HG03095 (cell line): ENCODE measurements at regions not wholly inside any gene's neighbourhood (a gene's known extent, or its start where the extent isn't known, plus 50 kb on each side); places are given as distances from the start of the nearest gene placed in this dataset.

Source experiments
- ATAC-seq: cut with Tn5 transposase; IDR thresholded peaks from one replicate; pipeline ENCODE4 v1.9.1; 2021; ENCODE audit warnings: moderate library complexity; ENCODE audit not compliant: unreplicated experiment

DNA sequence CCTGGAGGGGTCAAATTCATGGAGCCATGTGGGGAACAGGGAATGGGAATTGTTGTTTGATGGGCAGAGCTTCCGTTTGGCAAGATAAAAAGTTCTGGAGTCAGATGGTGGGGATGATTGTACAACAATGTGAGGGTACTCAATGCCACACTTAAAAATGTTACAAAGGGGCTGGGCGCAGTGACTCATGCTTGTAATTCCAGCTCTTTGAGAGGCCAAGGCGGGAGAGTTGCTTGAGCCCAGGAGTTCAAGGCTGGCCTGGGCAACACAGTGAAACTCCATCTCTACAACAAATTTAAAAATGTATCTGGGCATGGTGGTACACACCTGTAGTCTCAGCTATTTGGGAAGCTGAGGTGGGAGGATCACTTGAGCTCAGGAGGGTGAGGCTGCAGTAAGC lies 66.0 kb upstream of the DIO3 start:
- no peak for ATAC-seq

- no peak for ATAC-seq
These were observed 65.2 kb upstream of the DIO3 start for GRCh38 chr14:101495827-101496775.

DNA sequence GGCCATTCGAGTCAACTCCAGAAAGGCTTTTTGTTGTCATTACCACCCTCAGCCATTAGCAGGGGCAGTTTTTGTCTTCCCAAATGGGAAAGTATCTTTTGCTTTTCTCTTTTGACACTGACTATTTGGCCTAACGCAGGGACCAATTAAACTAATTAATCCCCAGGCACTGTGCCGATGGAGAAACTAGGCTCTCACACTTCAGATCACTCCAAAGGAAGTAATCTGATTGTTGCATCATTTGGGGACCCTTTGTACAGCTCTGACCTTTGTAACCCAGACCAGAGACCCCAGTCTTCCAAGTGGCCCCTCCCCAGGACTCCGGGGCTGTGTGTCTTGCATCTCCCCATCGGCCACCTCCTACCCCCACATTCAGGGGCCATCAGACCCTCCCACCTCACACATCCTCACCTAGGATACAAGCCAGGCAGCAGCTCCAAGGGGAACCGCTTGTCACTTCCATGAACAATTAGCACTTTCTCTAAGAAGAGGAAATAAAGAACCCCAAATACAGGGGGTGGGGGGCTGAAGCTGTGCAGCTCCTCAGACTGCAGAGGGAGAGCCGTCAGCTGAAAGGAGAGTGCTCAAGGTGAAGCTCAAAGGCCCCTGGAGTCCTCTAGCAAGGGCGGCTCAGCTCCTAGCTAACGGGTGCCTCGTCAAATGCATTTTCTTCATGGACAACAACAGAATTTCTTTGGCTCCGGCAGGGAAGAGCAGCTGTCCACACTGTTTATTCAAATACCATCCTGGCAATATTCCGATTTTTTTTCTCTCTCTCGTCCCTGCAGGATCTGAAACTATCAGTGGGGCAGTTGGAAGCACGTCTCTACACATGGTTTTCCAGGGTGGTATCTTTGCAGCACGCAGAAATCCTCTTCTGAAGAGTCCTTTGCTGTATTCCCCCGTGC lies 64.3 kb upstream of the DIO3 start:
- no peak for ATAC-seq

- no peak for ATAC-seq
These were observed 63.4 kb upstream of the DIO3 start for GRCh38 chr14:101497684-101498525.

GRCh38 chr14:101498526-101498860 lies 62.8 kb upstream of the DIO3 start:
- no peak for ATAC-seq

DNA sequence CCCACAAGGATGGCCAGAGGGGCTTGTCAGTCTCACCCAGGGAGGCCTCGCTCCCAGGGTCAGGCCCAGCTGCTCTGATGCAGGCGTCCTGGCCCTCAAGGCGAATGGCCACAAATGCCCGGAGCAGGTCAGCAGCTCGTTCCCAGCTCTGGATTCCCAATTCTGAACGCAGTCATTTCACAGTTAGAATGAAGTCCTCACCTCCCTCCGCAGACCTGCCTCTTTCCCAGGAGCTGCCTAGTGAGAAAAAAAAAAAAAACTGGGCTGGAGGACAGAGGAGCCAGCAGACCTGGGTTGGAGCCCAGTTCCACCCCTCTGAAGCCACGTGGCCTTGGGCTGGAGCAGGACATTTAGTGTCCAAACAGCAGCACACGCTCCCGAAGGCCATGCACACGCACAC lies 62.2 kb upstream of the DIO3 start:
- no peak for ATAC-seq

DNA sequence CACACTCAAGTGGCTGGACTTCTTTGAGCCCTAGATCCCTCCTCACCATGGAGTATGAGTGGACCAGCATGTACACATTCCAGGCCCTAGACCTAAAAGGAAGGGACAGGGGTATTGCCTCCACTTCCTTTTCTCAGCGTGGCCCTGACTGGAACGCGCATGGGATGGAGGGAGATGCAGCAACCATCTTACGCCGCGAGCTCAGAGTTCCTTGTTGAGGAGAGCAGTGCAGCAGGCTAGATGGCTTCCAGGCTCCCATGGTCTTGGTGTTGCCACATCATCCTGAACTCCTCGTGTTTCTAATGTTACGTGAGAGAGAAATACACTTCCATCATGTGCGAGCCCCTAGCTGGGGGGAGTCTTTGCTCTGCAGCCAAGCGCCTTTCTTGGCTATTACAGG lies 61.8 kb upstream of the DIO3 start:
- ATAC-seq, result no peak

- ATAC-seq, result no peak
These were observed 61.2 kb upstream of the DIO3 start for GRCh38 chr14:101500061-101500460.

GRCh38 chr14:101500681-101501080 lies 60.6 kb upstream of the DIO3 start:
- no peak for ATAC-seq

GRCh38 chr14:101501341-101501740 lies 60.0 kb upstream of the DIO3 start:
- no peak for ATAC-seq

- ATAC-seq, result no peak
These were observed 59.3 kb upstream of the DIO3 start for GRCh38 chr14:101501858-101502615.

DNA sequence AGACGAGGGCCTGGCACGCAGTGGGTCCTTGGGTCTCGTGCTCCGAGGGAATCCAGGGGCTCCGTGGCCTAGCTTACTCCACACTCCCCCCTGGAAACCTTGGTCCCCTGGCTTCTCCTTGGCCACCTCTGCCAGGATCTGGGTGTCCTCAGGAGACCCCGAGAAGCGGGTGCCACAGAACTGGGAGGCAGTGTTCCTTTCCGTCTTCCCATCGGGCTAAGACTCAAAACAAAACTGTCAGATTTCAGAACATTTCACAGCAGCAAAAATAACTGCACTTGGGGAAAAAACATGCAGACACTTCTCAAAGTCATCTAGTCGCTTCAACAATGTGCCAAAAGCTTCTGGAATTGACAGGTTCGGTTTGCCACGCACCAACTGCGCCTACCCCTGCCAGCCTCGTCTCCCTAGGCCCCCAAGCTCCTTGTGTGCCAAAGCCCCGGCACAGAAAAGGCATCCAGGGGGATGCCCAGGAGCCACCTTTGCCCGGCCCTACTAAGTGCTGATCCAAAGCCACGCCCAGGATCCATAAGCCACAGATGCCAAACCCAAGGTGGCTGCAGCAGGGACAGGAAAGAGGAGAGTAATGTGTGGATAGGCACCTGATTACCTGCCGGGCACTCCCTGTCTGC lies 58.4 kb upstream of the DIO3 start:
- ATAC-seq, result no peak

- ATAC-seq, result no peak
These were observed 57.7 kb upstream of the DIO3 start for GRCh38 chr14:101503431-101504095.

DNA sequence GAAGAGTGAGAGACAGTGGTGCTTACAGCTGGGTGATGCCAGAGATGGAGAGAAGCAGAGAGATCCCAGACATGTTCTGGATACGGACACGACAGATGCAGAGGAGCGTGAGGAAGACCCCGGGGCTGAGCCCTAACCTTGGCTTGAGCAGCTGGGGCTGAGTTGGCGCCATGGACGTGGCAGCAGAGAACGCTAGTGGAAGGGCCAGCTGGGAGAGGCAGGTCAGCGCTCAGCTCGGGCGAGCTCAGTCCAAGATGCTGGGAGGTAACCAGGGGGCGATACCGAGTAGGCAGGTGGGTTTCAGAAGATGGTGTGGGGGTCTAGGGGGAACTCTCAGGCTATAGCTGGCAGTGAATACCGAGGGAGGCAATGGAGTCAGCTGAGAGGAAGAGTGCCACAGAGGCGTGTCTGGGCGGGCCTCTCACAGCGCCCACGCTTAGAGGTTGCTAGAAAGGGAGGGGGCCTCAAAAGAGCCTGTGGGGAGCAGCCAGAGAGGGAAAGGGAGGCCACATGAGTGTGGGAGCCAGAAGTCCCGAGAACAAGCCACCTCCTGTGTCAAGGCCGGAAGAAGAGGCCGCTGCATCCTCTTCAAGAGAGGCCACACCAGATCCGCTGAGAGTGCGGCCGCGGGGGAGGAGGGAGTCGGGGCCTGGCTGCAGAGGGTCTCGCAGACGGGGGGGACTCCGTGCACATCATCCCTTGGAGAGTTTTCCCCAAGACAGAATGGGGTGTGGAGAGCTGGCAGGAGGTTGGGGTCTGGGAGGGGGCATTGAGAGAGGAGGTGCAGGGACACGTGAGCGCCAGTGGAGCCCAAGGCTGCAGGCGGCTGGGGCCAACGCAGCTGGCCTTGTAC lies 57.0 kb upstream of the DIO3 start:
- no peak for ATAC-seq

- no peak for ATAC-seq
These were observed 55.9 kb upstream of the DIO3 start for GRCh38 chr14:101505236-101505970.

DNA sequence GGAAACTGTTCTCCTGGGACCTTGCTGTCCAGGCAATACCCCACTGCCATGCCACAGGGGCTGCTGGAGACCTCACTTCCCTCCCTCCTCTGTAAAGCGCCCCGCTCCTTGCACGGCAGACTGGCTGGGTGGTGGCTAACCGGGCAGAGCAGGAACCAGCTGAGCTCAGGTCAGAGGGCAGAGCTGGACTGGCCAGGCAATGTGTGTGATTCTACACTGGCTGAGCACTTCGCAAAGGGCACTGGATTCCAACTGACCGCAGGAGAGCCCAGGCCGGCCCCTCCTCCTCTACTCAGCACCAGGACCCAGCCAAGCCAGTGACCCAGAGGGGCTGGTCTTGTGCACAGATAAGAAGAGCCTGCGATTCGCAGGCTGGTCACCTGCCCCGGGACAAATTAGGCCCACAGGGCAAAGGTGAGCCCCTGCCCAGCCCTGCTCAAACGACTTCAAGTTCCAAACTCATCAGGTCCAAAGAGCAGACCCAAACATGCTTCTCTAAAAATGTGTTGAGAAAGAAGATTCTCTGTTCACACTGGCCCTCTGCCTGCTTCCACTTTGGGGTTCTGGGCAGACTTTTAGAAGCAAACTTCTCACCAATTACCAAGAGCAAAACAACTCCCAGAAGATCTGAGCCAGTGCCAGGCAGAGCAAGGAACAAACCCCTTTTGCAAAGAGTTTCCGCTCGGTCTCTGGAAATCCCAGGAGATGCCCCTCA lies 54.9 kb upstream of the DIO3 start:
- no peak for ATAC-seq
